Glomerular visceral epithelial cell (primary cell): ENCODE measurements at regions not wholly inside any gene's neighbourhood (a gene's known extent, or its start where the extent isn't known, plus 50 kb on each side); places are given as distances from the start of the nearest gene placed in this dataset.

ENCODE experiments used
- DNase-seq: peaks from one replicate; pipeline ENCODE4 v3.0.0-alpha.2; 2016; ENCODE audit errors: extremely low spot score

DNA sequence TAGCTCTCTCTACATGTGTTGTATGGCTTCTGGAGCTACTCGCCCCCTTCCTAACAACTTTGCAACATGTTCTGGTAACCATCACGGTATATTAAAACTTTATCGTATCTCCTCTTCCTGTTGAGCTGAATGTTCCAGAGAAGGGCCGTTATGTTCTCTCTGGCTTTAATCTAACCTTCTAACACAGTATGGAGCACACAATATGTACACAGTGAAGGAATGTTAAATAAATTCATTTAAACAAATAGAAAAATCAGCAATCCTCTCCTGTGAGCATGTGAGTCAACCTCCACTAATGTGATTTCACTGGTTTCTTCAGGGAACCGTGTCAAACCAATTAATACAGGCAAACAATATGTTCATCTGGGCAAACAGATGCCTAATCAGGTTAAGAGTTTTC lies 319.5 kb upstream of the OR4E1 start:
- DNase-seq = no peak

DNA sequence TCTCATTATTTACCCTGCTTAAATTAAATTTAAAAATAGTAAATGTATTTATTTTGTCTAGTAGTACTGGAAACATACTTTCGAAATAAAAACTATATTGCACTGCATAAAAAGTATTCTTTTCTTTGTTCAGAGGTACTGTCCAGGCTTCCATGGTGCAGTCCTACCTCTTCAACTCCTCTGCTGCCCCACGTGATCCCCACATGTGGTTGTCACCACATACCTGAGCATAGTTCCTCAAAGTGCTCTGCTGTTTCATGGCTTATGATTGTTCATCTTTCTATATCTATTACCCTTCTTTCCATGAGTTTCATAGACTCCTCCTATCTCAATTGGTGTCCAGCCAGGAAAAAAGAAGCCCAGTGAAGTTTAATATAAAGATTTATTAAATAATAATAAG lies 317.5 kb upstream of the OR4E1 start:
- no peak for DNase-seq

- no peak for DNase-seq
Observed at GRCh38 chr14:21990116-21990515, 316.5 kb upstream of the OR4E1 start.

GRCh38 chr14:21989090-21989489 lies 315.5 kb upstream of the OR4E1 start:
- DNase-seq = no peak

- no peak for DNase-seq
Observed at GRCh38 chr14:21988413-21988812, 314.8 kb upstream of the OR4E1 start.

DNA sequence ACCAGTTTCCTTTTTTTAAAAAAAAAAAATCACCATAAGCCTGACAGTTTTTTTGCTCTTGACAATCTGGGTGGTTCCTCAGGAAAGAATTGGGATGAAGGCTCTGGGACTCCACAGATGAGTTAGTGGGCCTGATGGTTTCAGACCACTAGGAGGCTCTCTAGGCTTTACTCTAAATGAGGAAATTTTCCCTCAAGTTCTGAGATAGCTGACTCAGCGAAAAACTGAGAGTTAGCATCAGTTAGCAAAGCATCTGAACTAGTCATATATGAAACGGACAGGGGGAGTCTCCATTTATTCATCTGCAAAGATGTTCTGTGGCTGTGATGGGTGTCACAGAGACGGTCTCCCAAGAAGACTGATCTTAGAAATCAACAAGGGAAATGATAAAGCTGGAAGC lies 314.3 kb upstream of the OR4E1 start:
- DNase-seq = peak; percentile 16

GRCh38 chr14:21985081-21985480 lies 311.5 kb upstream of the OR4E1 start:
- DNase-seq = no peak

GRCh38 chr14:21978999-21979314 lies 305.3 kb upstream of the OR4E1 start:
- DNase-seq = no peak

- peak; percentile 44 for DNase-seq
Observed at GRCh38 chr14:21978184-21978998, 304.8 kb upstream of the OR4E1 start.

DNA sequence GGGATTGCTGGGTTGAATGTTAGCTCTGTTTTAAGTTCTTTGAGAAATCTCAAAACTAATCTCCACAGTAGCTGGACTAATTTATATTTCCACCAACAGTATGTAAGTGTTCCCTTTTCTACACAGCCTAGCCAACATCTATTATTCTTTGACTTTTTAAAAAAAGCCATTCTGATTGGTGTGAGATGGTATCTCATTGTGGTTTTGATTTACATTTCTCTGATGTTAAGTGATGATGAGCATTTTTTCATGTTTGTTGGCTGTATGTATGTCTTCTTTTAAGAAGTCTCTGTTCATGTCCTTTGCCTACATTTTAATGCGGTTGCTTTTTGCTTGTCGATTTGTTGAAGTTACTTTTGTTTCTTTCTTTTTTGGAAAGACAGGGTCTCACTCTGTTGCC lies 301.1 kb upstream of the OR4E1 start:
- DNase-seq = no peak

GRCh38 chr14:21965042-21965441 lies 291.4 kb upstream of the OR4E1 start:
- DNase-seq = no peak

DNA sequence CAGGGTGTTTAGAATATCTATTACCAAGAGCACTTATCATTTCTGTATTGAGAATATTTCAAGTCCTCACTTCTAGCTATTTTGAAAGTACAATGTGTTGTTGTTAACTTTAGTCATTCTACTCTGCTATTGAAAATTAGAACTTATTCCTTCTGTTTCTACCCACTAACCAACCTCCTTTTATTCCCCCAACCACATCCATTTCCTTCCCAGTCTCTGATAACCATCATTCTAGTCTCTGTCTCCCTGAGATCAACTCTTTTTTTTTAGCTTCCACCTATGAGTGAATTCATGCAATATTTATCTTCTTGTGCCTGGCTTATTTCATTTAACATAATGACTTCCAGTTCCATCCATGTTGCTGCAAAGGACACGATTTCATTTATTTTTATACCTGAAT lies 290.6 kb upstream of the OR4E1 start:
- DNase-seq = no peak

- no peak for DNase-seq
Observed at GRCh38 chr14:21960636-21961035, 287.0 kb upstream of the OR4E1 start.

DNA sequence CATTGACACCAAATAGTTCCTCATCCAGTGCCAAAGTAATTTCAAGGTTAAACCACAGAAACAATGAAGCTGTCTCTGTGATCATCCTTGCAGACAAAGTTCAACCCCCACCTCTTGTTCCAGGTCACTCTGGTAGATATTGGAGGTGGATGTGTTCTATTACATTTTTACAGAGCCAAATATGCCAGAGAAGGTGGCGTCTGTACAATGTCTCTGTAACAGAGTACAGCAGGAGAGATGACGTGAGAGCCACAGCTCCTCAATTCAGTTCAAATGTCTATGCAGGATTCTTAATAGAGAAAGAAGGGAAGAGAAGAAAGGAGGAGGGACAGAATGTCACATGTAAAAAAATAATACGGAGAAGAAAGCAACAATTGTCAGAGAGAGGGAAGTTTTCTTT lies 268.3 kb upstream of the OR4E1 start:
- DNase-seq = no peak

- peak; percentile 18 for DNase-seq
Observed at GRCh38 chr14:21940887-21941856, 267.6 kb upstream of the OR4E1 start.

GRCh38 chr14:21939836-21940235 lies 266.2 kb upstream of the OR4E1 start:
- no peak for DNase-seq

DNA sequence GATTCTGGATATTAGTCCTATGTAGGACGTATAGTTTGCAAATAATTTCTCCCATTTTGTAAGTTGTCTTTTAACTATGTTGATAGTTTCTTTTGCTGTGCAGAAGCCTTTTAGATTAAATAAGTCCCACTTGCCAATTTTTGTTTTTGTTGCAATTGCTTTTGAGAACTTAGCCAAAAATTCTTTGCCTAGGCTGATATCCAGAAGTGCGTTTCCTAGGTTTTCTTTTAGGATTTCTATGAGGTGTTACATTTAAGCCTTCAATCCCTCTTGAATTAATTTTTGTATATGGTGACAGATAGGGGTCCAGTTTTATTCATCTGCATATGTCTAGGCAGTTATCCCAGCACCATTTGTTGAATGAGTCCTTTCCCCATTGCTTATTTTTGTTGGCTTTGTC lies 264.4 kb upstream of the OR4E1 start:
- DNase-seq = no peak

- DNase-seq = no peak
Observed at GRCh38 chr14:21933681-21934080, 260.1 kb upstream of the OR4E1 start.

GRCh38 chr14:21924479-21924878 lies 250.9 kb upstream of the OR4E1 start:
- no peak for DNase-seq

DNA sequence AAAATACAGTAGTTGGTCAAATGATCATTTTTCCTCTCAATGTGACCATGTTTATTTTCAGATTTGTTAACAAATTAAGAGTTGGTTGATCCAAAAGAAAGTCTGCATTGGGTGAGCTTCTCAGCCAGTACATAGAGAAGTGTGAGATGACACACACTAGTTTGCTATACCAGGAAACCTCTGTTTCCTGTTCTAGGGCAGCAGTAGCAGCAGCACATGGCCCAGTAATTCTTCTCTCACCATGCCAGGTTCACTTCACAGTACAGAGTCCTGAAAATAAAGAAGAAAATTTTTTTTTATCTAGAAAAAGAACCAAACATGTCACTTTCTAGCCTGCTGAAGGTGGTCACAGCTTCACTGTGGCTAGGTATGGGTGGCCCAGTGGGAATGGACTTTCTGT lies 250.2 kb upstream of the OR4E1 start:
- no peak for DNase-seq

GRCh38 chr14:21921453-21921852 lies 247.8 kb upstream of the OR4E1 start:
- DNase-seq = no peak

DNA sequence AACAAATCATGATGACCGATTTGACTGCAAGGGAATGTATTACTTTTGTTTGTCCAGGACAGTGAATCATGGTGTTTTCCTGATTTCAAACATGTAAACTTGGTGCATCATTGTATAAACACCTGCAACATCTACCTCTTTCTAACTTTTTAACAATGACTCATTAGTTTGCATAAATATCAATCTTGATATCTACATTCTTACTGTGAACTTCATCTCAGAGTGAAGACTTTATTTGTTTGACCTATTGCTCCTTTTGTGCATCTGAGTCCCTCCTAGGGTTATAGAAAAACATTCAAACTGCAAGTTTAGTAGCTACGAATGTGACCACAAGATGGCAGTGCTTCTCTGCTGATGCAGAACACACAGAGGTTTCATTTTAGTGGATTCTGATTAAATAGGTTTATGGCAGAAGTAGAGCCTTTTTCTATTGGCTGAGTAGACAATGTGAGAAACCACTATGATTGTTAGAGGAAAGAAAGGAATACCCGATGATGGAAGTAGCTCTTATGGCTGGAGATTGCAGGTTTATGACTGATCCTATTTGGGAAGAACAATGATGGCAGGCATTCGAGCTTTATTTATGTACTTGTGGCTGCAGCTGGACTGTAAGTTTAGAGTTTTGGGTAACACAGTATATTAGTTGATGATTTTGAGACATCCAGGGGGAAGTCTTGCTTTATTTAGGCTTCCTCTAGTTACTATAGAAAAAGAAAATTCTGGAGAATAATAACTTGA lies 244.2 kb upstream of the OR4E1 start:
- DNase-seq = peak; percentile 41
